ENCODE measurements at regions not wholly inside any gene's neighbourhood (a gene's known extent, or its start where the extent isn't known, plus 50 kb on each side); places are given as distances from the start of the nearest gene placed in this dataset.

DNA sequence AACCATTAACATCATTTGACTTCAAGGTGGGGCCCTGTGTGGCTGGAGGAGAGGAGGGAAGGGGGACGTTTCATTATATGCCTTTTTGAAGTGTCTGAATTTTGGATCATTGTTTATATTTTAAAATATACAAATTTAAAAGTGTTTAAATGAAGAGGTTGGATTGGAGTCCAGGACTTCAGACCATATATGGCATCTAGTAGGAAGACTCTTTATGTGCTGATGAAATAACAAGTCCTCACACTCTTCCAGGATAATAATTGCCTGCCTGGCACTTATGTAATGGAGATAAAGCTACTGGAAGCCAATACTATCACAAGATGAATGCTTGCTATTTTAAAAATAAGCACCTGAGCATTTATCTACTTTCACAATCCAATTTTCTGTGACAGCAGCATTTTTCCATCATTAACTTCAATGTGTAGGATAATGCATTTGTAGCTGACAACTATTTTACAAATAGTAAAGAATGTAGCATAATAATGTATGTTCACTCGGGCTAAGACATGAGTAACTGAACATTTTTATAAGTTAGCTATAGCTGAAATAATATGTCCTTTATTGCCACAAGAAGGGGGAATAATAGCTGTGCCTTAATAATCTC is 188.4 kb downstream of the MTCL1 start:
- H2AFZ ChIP-seq (ENCODE audit: low read length), result no peak overlapping the region
- no peak overlapping the region for H3K4ac ChIP-seq (replicated peaks; ENCODE audit: insufficient read length, low read depth, low read length)
- FAIRE-seq (no peak), DNase-seq (ENCODE audit: low read depth in 1 of 2, low spot score in 2 of 2) (no peak)
- WGBS, 2 experiments (ENCODE audit: extremely low coverage in 1 of 2, insufficient coverage in 1 of 2, insufficient read length in 1 of 2, insufficient replicate concordance in 2 of 2, low coverage in 1 of 2, low lambda C conversion rate in 2 of 2, missing lambda C conversion rate in 1 of 2), result 90% methylated on average over 2 of the region's 2 CpGs; no CpG with 5 or more reads in 1 of the 2 experiments
- no peaks in the 10 kb centered on the region for H3K23me2 ChIP-seq (ENCODE audit: low read depth, low read length)
- peaks cover 0 to 4% of the 10 kb centered on the region in 2 experiments; a peak in 2 of 4 replicates for H3K9me3 ChIP-seq (ENCODE audit: insufficient read depth in 2 of 2, low read depth in 1 of 2, low read length in 1 of 2)
- H3K4me2 ChIP-seq (ENCODE audit: insufficient read depth in 1 of 2, low read depth in 2 of 2, low read length in 2 of 2), result no peak overlapping the region
- peak overlapping the region; percentile 64 for H2BK120ac ChIP-seq (replicated peaks; ENCODE audit: low read depth, low read length)
- H2BK20ac ChIP-seq (ENCODE audit: low read length), result no peak overlapping the region
- no peak overlapping the region for H3K9ac ChIP-seq (replicated peaks in 1 of 4; ENCODE audit: extremely low read depth in 1 of 4, low read depth in 3 of 4, low read length in 3 of 4)
- no peaks in the 10 kb centered on the region for H4K20me1 ChIP-seq (replicated peaks in 1 of 2; ENCODE audit: control insufficient read depth in 1 of 2, insufficient read depth in 2 of 2, low read length in 2 of 2)
- H3K36me3 ChIP-seq (ENCODE audit: control insufficient read depth in 2 of 4, insufficient read depth in 4 of 4, low read length in 3 of 4), result no peaks in the 10 kb centered on the region
- no peaks in the 10 kb centered on the region for H3K79me2 ChIP-seq (ENCODE audit: control insufficient read depth in 1 of 2, insufficient read depth in 2 of 2, low read length in 2 of 2)
- ChIA-PET CTCF (ENCODE audit: partially characterized antibody) (interaction anchor here (1.3 kb wide), 1 partner anchor 27 kb away, joined by 3 read pairs; no protein-coding TSS in a partner anchor), POLR2A (ENCODE audit: partially characterized antibody) (no interaction called here)
- H3K4me1 ChIP-seq (replicated peaks in 1 of 4; ENCODE audit: control insufficient read depth in 3 of 4, insufficient read depth in 4 of 4, low read length in 3 of 4), result peaks cover 0 to 4% (median 0%) of the 10 kb centered on the region in 4 experiments; a peak in 2 of 7 replicates
- no peak overlapping the region for H4K91ac ChIP-seq (replicated peaks; ENCODE audit: insufficient read length, low read length)
- no peak overlapping the region for H4K5ac ChIP-seq (ENCODE audit: insufficient read length, low read depth, low read length)
- no peak overlapping the region for H3K18ac ChIP-seq (ENCODE audit: extremely low read depth, low read length)
- no peaks in the 10 kb centered on the region for H3K79me1 ChIP-seq (ENCODE audit: low read depth, low read length)
- no peak overlapping the region for H2BK5ac ChIP-seq (ENCODE audit: low read depth, low read length)
- TF ChIP-seq SUZ12 (IDR thresholded peaks at IDR 0.05; ENCODE audit: low read length) (no peak), MAFK (IDR thresholded peaks at IDR 0.05; ENCODE audit: low read depth, low read length) (no peak), POLR2A (IDR thresholded peaks at IDR 0.05; ENCODE audit: control extremely low read depth in 1 of 2, low read depth in 2 of 2, low read length in 2 of 2) (no peak), POLR2AphosphoS5 (IDR thresholded peaks at IDR 0.05; ENCODE audit: low read depth, low read length) (no peak), TEAD4 (IDR thresholded peaks at IDR 0.05; ENCODE audit: low read depth, low read length) (no peak), HDAC2 (IDR thresholded peaks at IDR 0.05; ENCODE audit: borderline replicate concordance in 1 of 2, low read depth in 2 of 2, low read length in 2 of 2) (no peak), HDAC6 (IDR thresholded peaks at IDR 0.05; ENCODE audit: low read depth, low read length) (no peak), SRF (IDR thresholded peaks at IDR 0.05; ENCODE audit: low read depth, low read length) (no peak), KDM4A (IDR thresholded peaks at IDR 0.05; ENCODE audit: low read depth, low read length, severe bottlenecking) (no peak)
- TF ChIP-seq, protein P1, sequence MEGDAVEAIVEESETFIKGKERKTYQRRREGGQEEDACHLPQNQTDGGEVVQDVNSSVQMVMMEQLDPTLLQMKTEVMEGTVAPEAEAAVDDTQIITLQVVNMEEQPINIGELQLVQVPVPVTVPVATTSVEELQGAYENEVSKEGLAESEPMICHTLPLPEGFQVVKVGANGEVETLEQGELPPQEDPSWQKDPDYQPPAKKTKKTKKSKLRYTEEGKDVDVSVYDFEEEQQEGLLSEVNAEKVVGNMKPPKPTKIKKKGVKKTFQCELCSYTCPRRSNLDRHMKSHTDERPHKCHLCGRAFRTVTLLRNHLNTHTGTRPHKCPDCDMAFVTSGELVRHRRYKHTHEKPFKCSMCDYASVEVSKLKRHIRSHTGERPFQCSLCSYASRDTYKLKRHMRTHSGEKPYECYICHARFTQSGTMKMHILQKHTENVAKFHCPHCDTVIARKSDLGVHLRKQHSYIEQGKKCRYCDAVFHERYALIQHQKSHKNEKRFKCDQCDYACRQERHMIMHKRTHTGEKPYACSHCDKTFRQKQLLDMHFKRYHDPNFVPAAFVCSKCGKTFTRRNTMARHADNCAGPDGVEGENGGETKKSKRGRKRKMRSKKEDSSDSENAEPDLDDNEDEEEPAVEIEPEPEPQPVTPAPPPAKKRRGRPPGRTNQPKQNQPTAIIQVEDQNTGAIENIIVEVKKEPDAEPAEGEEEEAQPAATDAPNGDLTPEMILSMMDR (IDR thresholded peaks at IDR 0.05; ENCODE audit: control extremely low read depth in 1 of 3, insufficient read depth in 1 of 3, low read depth in 1 of 3, low read length in 3 of 3), result no peak
- H3K27ac ChIP-seq (ENCODE audit: low read depth, low read length), result no peak overlapping the region
- H3K56ac ChIP-seq (replicated peaks; ENCODE audit: insufficient read length, low read depth, low read length), result no peak overlapping the region
- H2AK5ac ChIP-seq (ENCODE audit: low read depth, low read length), result no peak overlapping the region
- H2BK15ac ChIP-seq (ENCODE audit: low read length), result no peak overlapping the region
- 0 out of 2 replicates have a peak overlapping the region, but pooled peaks have one; percentile 50 for H2BK12ac ChIP-seq (ENCODE audit: low read depth, low read length)
- H3K4me3 ChIP-seq (ENCODE audit: extremely low read depth in 1 of 4, insufficient read depth in 2 of 4, low read depth in 3 of 4, low read length in 4 of 4), result no peak overlapping the region
- no peak overlapping the region for H3K23ac ChIP-seq (ENCODE audit: insufficient read length)
- no peaks in the 10 kb centered on the region for H3K27me3 ChIP-seq (replicated peaks in 1 of 4; ENCODE audit: control insufficient read depth in 3 of 4, extremely low read depth in 1 of 4, insufficient read depth in 3 of 4, low read length in 3 of 4)
- H3K14ac ChIP-seq (ENCODE audit: insufficient read length), result no peak overlapping the region
- no peak overlapping the region for H4K8ac ChIP-seq (ENCODE audit: extremely low read depth, insufficient read depth, low read length)

Measured in H1 (cell line).